Keratinocyte (primary cell): ENCODE measurements at regions not wholly inside any gene's neighbourhood (a gene's known extent, or its start where the extent isn't known, plus 50 kb on each side); places are given as distances from the start of the nearest gene placed in this dataset.

Experiments
- DNase-seq: peaks from one replicate; pipeline ENCODE4 v3.0.0-alpha.2; 2011; ENCODE audit warnings: low read depth, missing footprints, low spot score
- FAIRE-seq: peaks from 2 replicates; lab custom pipeline; 2011; peaks lifted over from hg19 to GRCh38; lab: Jason Lieb, UNC
- H2AFZ ChIP-seq: 2 replicates; pipeline ENCODE4 v1.6.0; 2012; ENCODE audit warnings: low read length, control low read depth, inconsistent platforms; ENCODE audit not compliant: control insufficient read depth
- H3K27ac ChIP-seq: 2 replicates; pipeline ENCODE4 v1.5.1; 2011; ENCODE audit warnings: low read length; ENCODE audit not compliant: control insufficient read depth, insufficient read depth
- H3K27me3 ChIP-seq: 3 replicates; pipeline ENCODE4 v1.6.0; 2011; ENCODE audit warnings: low read length; ENCODE audit not compliant: control insufficient read depth, insufficient read depth; ENCODE audit errors: extremely low read depth
- H3K36me3 ChIP-seq, 2 experiments: 2 replicates in 1 of 2; 3 replicates in 1 of 2; pipeline ENCODE4 v1.5.1; 2011; ENCODE audit warnings: low read length in 2 of 2, mild to moderate bottlenecking in 1 of 2; ENCODE audit not compliant: control insufficient read depth in 2 of 2, insufficient read depth in 2 of 2; ENCODE audit errors: extremely low read depth in 1 of 2
- H3K4me1 ChIP-seq: 3 replicates; pipeline ENCODE4 v1.5.1; 2011; ENCODE audit warnings: low read length; ENCODE audit not compliant: control insufficient read depth, insufficient read depth; ENCODE audit errors: extremely low read depth
- H3K4me2 ChIP-seq: 3 replicates; pipeline ENCODE4 v1.6.0; 2011; ENCODE audit warnings: low read depth, low read length; ENCODE audit not compliant: control insufficient read depth, insufficient read depth; ENCODE audit errors: extremely low read depth
- H3K4me3 ChIP-seq, 3 experiments: fragments of 200-600 bp in 1 of 3; sonication (generic) in 1 of 3; 2 replicates in 2 of 3; 3 replicates in 1 of 3; pipeline ENCODE4 v1.5.1; 2011 to 2016; ENCODE audit warnings: low read length in 3 of 3, mild to moderate bottlenecking in 3 of 3, control low read depth in 2 of 3, inconsistent platforms in 1 of 3, low read depth in 1 of 3, mixed read lengths in 1 of 3, mixed run types in 1 of 3, moderate library complexity in 1 of 3; ENCODE audit not compliant: control insufficient read depth in 2 of 3, insufficient read depth in 2 of 3; ENCODE audit errors: extremely low read depth in 1 of 3
- H3K79me2 ChIP-seq: 2 replicates; pipeline ENCODE4 v1.6.0; 2012; ENCODE audit warnings: low read length; ENCODE audit not compliant: control insufficient read depth, insufficient read depth
- H3K9ac ChIP-seq: 3 replicates; pipeline ENCODE4 v1.6.0; 2011; ENCODE audit warnings: low read length; ENCODE audit not compliant: control insufficient read depth, insufficient read depth; ENCODE audit errors: extremely low read depth
- H3K9me1 ChIP-seq: 3 replicates; pipeline ENCODE4 v1.6.0; 2011; ENCODE audit warnings: low read length; ENCODE audit not compliant: control insufficient read depth, insufficient read depth; ENCODE audit errors: extremely low read depth
- H3K9me3 ChIP-seq: 2 replicates; pipeline ENCODE4 v1.5.1; 2012; ENCODE audit warnings: low read depth, low read length; ENCODE audit not compliant: control insufficient read depth
- H4K20me1 ChIP-seq: 3 replicates; pipeline ENCODE4 v1.6.0; 2011; ENCODE audit warnings: low read length; ENCODE audit not compliant: control insufficient read depth, insufficient read depth; ENCODE audit errors: extremely low read depth
- EZH2 ChIP-seq: IDR thresholded peaks from one replicate; pipeline ENCODE4 v1.6.1; 2012; ENCODE audit warnings: inconsistent platforms, mild to moderate bottlenecking, low read length, moderate library complexity
- dilution Hi-C: fragments of 300-500 bp; cut with MboI; formaldehyde crosslinking; loops from one replicate; pipeline ENCODE4 v1.7.0; 2020; ENCODE audit warnings: low sequenced_read_pairs; ENCODE audit not compliant: extremely low pct_ligation_motif_present
- TF ChIP-seq, protein P1 (sequence below), 3 experiments: IDR thresholded peaks in 1 of 3; conservative IDR thresholded peaks in 1 of 3; optimal IDR thresholded peaks in 1 of 3; 2 replicates in 2 of 3; 3 replicates in 1 of 3; pipeline versions ENCODE3 to v1.5.1; 2011; ENCODE audit warnings: low read length in 3 of 3, mild to moderate bottlenecking in 3 of 3, moderate library complexity in 2 of 3, control low read depth in 1 of 3, inconsistent platforms in 1 of 3; ENCODE audit not compliant: insufficient read depth in 2 of 3; ENCODE audit errors: extremely low read depth in 1 of 3

- DNase-seq (no peak), FAIRE-seq (no peak)
- no peaks in the 10 kb centered on the region for H3K9me3 ChIP-seq
- TF ChIP-seq, protein P1, sequence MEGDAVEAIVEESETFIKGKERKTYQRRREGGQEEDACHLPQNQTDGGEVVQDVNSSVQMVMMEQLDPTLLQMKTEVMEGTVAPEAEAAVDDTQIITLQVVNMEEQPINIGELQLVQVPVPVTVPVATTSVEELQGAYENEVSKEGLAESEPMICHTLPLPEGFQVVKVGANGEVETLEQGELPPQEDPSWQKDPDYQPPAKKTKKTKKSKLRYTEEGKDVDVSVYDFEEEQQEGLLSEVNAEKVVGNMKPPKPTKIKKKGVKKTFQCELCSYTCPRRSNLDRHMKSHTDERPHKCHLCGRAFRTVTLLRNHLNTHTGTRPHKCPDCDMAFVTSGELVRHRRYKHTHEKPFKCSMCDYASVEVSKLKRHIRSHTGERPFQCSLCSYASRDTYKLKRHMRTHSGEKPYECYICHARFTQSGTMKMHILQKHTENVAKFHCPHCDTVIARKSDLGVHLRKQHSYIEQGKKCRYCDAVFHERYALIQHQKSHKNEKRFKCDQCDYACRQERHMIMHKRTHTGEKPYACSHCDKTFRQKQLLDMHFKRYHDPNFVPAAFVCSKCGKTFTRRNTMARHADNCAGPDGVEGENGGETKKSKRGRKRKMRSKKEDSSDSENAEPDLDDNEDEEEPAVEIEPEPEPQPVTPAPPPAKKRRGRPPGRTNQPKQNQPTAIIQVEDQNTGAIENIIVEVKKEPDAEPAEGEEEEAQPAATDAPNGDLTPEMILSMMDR (optimal IDR thresholded peaks at IDR 0.05 in 1 of 3, IDR thresholded peaks at IDR 0.05 in 1 of 3, conservative IDR thresholded peaks at IDR 0.05 in 1 of 3; ENCODE audit: extremely low read depth in 1 of 3, insufficient read depth in 2 of 3, low read length in 3 of 3) = no peak
- TF ChIP-seq EZH2 = no peak
- H3K4me2 ChIP-seq = no peak overlapping the region
- no peak overlapping the region for H3K9ac ChIP-seq
- no peaks in the 10 kb centered on the region for H3K36me3 ChIP-seq
- dilution Hi-C loops = no loop called here
- H3K4me1 ChIP-seq = peaks cover 7% of the 10 kb centered on the region
- H2AFZ ChIP-seq = no peak overlapping the region
- H3K4me3 ChIP-seq = no peak overlapping the region
- H4K20me1 ChIP-seq = no peaks in the 10 kb centered on the region
- H3K27me3 ChIP-seq = no peaks in the 10 kb centered on the region
- H3K79me2 ChIP-seq = no peaks in the 10 kb centered on the region
- H3K27ac ChIP-seq = no peak overlapping the region
- H3K9me1 ChIP-seq = no peaks in the 10 kb centered on the region
These were observed 129.5 kb downstream of the KLF6 start for GRCh38 chr10:3655528-3655927.

- H3K27me3 ChIP-seq = no peaks in the 10 kb centered on the region
- H3K27ac ChIP-seq = no peak overlapping the region
- TF ChIP-seq, protein P1 (optimal IDR thresholded peaks at IDR 0.05 in 1 of 3, IDR thresholded peaks at IDR 0.05 in 1 of 3, conservative IDR thresholded peaks at IDR 0.05 in 1 of 3; ENCODE audit: extremely low read depth in 1 of 3, insufficient read depth in 2 of 3, low read length in 3 of 3) = no peak
- TF ChIP-seq EZH2 = no peak
- no peaks in the 10 kb centered on the region for H3K9me3 ChIP-seq
- H3K36me3 ChIP-seq = no peaks in the 10 kb centered on the region
- H3K79me2 ChIP-seq = no peaks in the 10 kb centered on the region
- no peak overlapping the region for H2AFZ ChIP-seq
- dilution Hi-C loops = no loop called here
- no peak overlapping the region for H3K4me3 ChIP-seq
- H3K4me2 ChIP-seq = no peak overlapping the region
- no peak overlapping the region for H3K9ac ChIP-seq
- peaks cover 7% of the 10 kb centered on the region for H3K4me1 ChIP-seq
- no peak for FAIRE-seq
- no peak for DNase-seq
- H3K9me1 ChIP-seq = no peaks in the 10 kb centered on the region
- H4K20me1 ChIP-seq = no peaks in the 10 kb centered on the region
These were observed 130.0 kb downstream of the KLF6 start for GRCh38 chr10:3654980-3655379.
